ENCODE measurements at regions not wholly inside any gene's neighbourhood (a gene's known extent, or its start where the extent isn't known, plus 50 kb on each side); places are given as distances from the start of the nearest gene placed in this dataset.
"Not testable (repeated sequence)": the region's sequence is repeated elsewhere in the genome, so short reads cannot be mapped to it uniquely, and the experiment has no call there.

DNA sequence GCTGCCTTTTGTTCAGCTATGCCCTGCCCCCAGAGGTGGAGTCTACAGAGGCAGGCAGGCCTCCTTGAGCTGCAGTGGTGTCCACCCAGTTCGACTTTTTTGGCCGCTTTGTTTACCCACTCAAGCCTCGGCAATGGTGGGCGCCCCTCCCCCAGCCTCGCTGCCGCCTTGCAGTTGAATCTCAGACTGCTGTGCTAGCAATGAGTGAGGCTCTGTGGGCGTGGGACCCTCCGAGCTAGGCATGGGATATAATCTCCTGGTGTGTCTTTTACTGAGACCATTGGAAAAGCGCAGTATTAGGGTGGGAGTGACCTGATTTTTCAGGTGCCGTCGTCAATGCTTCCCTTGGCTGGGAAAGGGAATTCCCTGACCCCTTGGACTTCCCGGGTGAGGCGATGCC is 279.3 kb downstream of the PTH2R start:
- not testable (repeated sequence) for DNase-seq (ENCODE audit: low read depth)

- no peak for DNase-seq (ENCODE audit: low read depth)
These were observed 280.1 kb downstream of the PTH2R start for GRCh38 chr2:208686665-208687064.

DNA sequence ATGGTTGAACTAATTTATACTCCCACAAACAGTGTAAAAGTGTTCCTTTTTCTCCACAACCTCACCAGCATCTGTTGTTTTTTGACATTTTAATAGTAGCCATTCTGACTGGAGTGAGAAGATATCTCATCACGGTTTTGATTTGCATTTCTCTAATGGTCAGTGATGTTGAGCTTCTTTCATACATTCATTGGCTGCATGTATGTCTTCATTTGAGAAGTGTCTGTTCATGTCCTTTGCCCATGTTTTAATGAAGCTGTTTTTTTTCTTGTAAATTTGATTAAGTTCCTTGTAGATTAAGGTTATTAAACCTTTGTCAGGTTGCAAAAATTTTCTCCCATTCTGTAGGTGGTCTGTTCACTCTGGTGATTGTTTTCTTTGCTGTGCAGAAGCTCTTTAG is 281.1 kb downstream of the PTH2R start:
- DNase-seq (ENCODE audit: low read depth): not testable (repeated sequence)

- no peak for DNase-seq (ENCODE audit: low read depth)
These were observed 291.5 kb downstream of the PTH2R start for GRCh38 chr2:208698114-208698513.

DNA sequence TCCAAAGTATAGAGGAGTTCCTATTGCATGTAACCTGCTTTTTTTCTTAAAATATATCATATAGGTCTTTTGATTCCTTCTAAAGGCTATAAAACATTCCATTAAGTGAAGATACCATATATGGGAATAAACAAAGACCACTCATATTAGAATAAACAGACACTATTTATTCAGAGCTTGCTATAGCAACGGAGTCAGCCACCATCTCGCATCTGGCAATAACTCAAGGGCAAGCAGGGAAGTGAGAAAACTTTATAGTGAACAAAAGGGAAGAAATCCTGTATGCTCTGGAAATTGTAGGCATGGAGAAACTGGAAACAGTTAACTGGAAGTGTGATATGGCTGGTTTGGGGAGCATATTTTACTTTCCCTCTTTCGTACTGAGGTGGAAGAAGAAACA is 301.9 kb downstream of the PTH2R start:
- DNase-seq (ENCODE audit: low read depth): no peak

GRCh38 chr2:208711598-208711997 is 305.0 kb downstream of the PTH2R start:
- no peak for DNase-seq (ENCODE audit: low read depth)

DNA sequence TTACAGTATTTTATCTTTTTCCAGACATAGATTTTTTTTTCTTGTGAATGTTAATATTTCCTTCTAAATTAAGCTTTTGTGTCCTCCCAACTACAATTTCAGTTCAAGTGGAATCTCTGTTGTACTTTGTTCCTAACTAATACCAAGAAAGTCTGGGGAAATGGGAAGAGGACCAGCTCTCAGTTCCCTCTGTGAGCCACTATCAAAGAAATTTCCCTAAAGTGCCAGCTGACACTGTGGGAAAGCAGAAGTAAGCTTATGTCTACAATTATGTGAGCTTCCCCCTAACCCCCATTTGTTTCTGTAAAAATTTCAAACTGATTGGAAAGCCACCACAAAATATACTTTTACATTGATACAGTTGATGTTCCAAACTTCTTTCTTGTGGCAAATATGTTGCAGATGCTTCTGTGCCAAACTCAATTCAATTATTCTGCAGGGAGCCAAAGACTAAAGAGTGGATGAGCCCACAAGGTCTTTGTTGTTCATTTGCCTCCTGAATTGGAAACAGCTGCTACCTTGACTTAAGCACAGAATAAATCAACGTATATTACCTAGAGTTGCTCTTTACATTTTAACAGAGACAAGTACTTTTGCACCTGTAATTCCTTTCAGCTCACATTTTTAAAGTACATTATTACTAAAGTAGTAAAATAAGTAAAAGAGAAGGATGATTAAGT is 306.6 kb downstream of the PTH2R start:
- no peak for DNase-seq (ENCODE audit: low read depth)

DNA sequence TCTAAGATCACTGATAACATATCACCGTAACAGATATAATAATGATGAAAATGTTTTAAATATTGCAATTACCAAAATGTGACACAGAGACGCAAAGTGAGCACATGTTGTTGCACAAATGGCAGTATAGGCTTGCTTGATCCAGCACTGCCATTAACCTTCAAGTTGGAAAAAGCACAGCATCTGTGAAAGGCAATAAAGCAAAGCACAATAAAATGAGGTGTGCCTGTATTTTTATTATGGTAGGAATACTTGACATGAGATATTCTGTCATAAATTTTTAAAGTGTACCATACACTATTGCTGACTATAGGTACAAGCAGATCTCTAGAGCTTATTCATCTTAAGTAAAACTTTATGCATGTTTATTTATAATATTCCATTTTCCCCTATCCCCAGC is 312.2 kb downstream of the PTH2R start:
- DNase-seq (ENCODE audit: low read depth): no peak

DNA sequence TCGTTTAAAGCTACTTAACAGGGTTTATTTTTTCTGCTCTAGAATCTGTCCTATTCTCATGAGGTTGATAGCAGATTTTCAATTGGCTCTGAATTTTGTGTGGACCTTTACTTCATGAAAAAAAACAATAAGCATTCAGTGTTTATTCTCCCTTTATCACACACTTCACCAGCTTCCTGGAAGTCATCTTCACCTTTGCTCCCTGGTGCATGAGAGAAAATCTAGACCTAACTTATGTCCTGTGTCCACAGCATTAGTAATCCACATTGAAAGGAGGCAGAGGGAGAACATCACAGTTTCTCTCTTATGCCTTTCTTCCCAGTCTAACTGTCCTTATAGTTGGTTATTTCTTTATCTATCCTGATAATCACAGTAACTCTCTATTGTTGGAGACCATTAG is 316.1 kb downstream of the PTH2R start:
- DNase-seq (ENCODE audit: low read depth): no peak

DNA sequence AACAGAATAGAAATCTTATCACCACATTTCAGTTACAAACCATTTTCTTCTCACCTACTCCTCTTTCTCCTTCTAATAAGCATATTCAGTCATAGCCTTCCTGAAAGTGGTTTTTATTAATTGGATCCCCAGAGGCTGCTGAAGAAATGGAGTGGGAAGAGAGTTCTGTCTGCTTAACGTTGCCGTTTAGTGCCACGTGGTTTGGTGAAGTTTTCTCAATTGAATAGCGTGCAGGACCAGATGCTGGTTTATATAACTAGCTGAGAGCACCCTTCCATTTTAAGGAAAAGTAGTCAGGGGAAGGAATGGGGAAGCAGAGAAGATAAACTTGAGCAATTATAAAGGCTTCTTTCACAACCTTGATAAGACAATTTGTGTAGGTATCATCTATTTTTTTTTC is 318.7 kb downstream of the PTH2R start:
- no peak for DNase-seq (ENCODE audit: low read depth)

DNA sequence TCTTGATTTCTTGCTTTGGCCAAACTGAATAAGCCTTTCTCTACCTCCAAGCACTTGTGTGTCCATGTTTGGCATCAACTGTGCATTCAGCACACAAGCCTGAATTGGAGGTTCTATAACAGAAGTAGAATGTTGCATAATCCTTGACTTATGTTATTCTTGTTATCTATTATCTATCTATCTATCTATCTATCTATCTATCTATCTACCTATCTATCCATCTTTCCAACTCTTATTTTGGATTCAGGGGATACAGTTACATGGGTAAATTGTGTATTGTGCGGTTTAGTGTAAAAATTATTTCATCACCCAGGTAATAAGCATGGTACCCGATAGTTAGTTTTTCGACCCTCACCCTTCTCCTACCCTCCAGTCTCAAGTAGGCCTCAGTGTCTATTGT is 319.6 kb downstream of the PTH2R start:
- no peak for DNase-seq (ENCODE audit: low read depth)

DNA sequence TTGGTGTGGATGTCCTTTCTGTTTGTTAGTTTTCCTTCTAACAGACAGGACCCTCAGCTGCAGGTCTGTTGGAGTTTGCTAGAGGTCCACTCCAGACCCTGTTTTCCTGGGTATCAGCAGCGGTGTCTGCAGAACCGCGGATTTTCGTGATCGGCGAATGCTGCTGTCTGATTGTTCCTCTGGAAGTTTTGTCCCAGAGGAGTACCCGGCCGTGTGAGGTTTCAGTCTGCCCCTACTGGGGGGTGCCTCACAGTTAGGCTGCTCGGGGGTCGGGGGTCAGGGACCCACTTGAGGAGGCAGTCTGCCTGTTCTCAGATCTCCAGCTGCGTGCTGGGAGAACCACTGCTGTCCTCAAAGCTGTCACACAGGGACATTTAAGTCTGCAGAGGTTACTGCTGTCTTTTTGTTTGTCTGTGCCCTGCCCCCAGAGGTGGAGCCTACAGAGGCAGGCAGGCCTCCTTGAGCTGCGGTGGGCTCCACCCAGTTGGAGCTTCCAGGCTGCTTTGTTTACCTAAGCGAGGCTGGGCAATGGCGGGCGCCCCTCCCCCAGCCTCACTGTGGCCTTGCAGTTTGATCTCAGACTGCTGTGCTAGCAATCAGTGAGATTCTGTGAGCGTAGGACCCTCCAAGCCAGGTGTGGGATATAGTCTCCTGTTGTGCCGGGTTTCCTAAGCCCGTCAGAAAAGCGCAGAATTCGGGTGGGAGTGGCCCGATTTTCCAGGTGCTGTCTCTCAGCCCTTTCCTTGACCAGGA is 345.2 kb downstream of the PTH2R start:
- not testable (repeated sequence) for DNase-seq (ENCODE audit: low read depth)

DNA sequence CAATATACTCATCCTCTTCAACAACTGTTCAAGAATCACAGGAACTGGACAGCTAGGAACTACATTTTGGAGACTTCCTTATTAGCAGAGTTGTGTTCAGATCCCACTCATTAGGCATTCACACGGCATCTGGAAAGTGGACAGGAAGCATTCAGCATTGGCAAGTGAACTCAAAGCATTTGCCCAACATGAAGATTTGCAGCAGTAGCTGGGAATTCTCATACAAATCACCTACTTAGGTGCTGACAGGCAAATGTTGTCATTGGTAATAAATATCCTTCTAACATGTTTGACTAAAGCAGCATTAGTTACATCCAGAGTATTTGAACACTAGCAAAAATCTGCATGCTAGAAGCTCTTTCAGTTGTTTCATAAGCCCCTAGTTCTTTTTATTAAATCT is 350.8 kb downstream of the PTH2R start:
- DNase-seq (ENCODE audit: low read depth): no peak

GRCh38 chr2:208773074-208773473 is 366.5 kb downstream of the PTH2R start:
- not testable (repeated sequence) for DNase-seq (ENCODE audit: low read depth)

- DNase-seq (ENCODE audit: low read depth): no peak
These were observed 374.6 kb downstream of the PTH2R start for GRCh38 chr2:208781166-208781565.

DNA sequence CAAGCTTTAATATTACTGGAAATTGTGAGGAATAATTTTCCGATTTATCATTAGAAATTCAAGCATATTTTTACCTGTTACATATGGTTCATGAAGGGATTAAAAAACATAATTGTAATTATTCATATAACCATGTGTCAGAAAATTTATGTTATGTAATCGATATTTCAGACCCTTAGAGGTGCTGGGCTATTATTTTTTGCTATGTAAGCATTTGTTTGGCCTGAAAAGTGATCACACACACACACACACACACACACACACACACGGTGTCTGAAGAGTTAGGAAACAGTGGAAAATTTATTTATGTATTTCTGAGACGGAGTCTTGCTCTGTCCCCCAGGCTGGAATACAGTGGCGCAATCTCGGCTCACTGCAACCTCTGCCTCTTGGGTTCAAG is 375.5 kb downstream of the PTH2R start:
- DNase-seq (ENCODE audit: low read depth): no peak

DNA sequence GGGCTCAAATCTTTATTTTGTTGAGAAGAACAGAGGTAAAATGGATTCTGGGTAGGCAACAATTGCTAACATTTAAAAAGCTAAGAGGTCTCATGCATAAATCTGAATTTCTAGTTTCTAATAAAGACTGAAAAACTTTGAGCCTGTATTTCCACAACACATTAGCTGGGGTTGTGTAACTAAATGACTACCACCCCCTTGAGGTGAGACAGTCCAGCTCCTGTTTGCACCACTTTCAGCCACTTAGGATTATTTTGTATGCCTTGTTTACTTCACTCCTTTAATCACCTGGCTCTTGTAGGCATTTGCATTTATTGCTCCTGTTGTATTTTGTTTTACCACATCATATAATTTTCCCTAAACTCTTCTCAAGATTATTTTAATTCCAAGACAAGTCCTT is 376.6 kb downstream of the PTH2R start:
- no peak for DNase-seq (ENCODE audit: low read depth)

- not testable (repeated sequence) for DNase-seq (ENCODE audit: low read depth)
These were observed 378.2 kb downstream of the PTH2R start for GRCh38 chr2:208784774-208785173.

- DNase-seq (ENCODE audit: low read depth): no peak
These were observed 384.7 kb downstream of the PTH2R start for GRCh38 chr2:208791257-208791656.

DNA sequence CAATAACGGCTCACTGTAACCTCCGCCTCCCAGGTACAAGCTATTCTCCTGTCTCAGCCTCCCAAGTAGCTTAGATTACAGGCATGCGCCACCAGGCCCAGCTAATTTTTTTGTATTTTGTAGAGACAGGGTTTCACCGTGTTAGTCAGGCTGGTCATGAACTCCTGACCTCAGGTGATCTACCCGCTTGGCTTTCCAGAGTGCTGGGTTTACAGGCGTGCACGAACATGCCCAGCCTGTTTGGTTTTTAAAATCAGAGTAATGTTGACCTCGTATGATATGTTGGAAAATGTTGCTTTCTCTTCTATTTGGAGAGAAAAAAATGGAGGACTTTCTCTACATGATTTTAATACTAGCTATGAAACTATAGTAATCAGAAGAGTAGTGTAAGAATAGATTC is 386.2 kb downstream of the PTH2R start:
- DNase-seq (ENCODE audit: low read depth): no peak

- no peak for DNase-seq (ENCODE audit: low read depth)
These were observed 386.8 kb downstream of the PTH2R start for GRCh38 chr2:208793434-208793833.

- no peak for DNase-seq (ENCODE audit: low read depth)
These were observed 387.8 kb downstream of the PTH2R start for GRCh38 chr2:208794288-208794975.

GRCh38 chr2:208798698-208799097 is 392.1 kb downstream of the PTH2R start:
- no peak for DNase-seq (ENCODE audit: low read depth)
